Common myeloid progenitor, CD34-positive (primary cell): ENCODE measurements at regions not wholly inside any gene's neighbourhood (a gene's known extent, or its start where the extent isn't known, plus 50 kb on each side); places are given as distances from the start of the nearest gene placed in this dataset.

Experiments
- CTCF ChIA-PET: fragments of 350-600 bp; sonication (Branson Sonifier 250); formaldehyde crosslinking; loops from one replicate; lab custom pipeline; 2021; ENCODE audit warnings: antibody characterized with exemption; lab: Charles Lee
- POLR2A ChIA-PET: fragments of 350-600 bp; sonication (Branson Sonifier 250); formaldehyde crosslinking; loops from one replicate; lab custom pipeline; 2021; ENCODE audit warnings: antibody characterized with exemption; lab: Charles Lee
- DNase-seq, 3 donors: peaks; one replicate each; pipeline versions ENCODE4 v3.0.0 to v3.0.0-alpha.2; 2013
- H3K27ac ChIP-seq, 2 experiments: 1 replicate in 1 of 2; 2 replicates in 1 of 2; pipeline ENCODE4 v1.7.0; 2013; ENCODE audit warnings: inconsistent platforms in 2 of 2, low read length in 2 of 2, mild to moderate bottlenecking in 2 of 2, low read depth in 1 of 2, moderate library complexity in 1 of 2; ENCODE audit not compliant: severe bottlenecking in 2 of 2, insufficient read depth in 1 of 2, poor library complexity in 1 of 2
- H3K27me3 ChIP-seq, 5 experiments: replicated peaks in 2 of 5; 1 replicate in 3 of 5; 2 replicates in 2 of 5; pipeline versions ENCODE4 v1.6.1 to v1.7.0; 2013; ENCODE audit warnings: low read length in 4 of 5, mild to moderate bottlenecking in 2 of 5, moderate library complexity in 2 of 5, inconsistent platforms in 1 of 5; ENCODE audit not compliant: insufficient read depth in 5 of 5, control insufficient read depth in 4 of 5
- H3K36me3 ChIP-seq, 4 experiments: 1 replicate in 2 of 4; 2 replicates in 2 of 4; pipeline versions ENCODE4 v1.6.1 to v1.7.0; 2013; ENCODE audit warnings: low read length in 3 of 4, control low read depth in 1 of 4, mild to moderate bottlenecking in 1 of 4; ENCODE audit not compliant: control insufficient read depth in 4 of 4, insufficient read depth in 4 of 4
- H3K4me1 ChIP-seq, 4 experiments: 1 replicate in 3 of 4; 2 replicates in 1 of 4; pipeline versions ENCODE4 v1.6.1 to v1.7.1; 2013; ENCODE audit warnings: low read length in 3 of 4, mild to moderate bottlenecking in 3 of 4, control low read depth in 1 of 4, inconsistent platforms in 1 of 4, moderate library complexity in 1 of 4; ENCODE audit not compliant: control insufficient read depth in 4 of 4, insufficient read depth in 4 of 4; ENCODE audit errors: control extremely low read depth in 1 of 4
- H3K4me3 ChIP-seq, 7 experiments: 1 replicate in 4 of 7; 2 replicates in 3 of 7; pipeline versions ENCODE4 v1.5.1 to v1.7.0; 2013; ENCODE audit warnings: mild to moderate bottlenecking in 7 of 7, low read length in 6 of 7, moderate library complexity in 6 of 7, inconsistent platforms in 2 of 7, low read depth in 2 of 7, control low read depth in 1 of 7; ENCODE audit not compliant: insufficient read depth in 4 of 7, control insufficient read depth in 1 of 7; ENCODE audit errors: extremely low read depth in 1 of 7
- H3K9me3 ChIP-seq, 5 experiments: 1 replicate in 4 of 5; 2 replicates in 1 of 5; pipeline versions ENCODE4 v1.6.1 to v1.7.1; 2013; ENCODE audit warnings: low read length in 4 of 5, mild to moderate bottlenecking in 2 of 5, inconsistent platforms in 1 of 5, low read depth in 1 of 5, moderate library complexity in 1 of 5; ENCODE audit not compliant: control insufficient read depth in 4 of 5, insufficient read depth in 2 of 5; ENCODE audit errors: control extremely low read depth in 1 of 5
- WGBS: methylation state at CpG from one replicate; pipeline ENCODE4 v1.1.5; 2013; ENCODE audit not compliant: insufficient coverage; 5-methylcytosine and 5-hydroxymethylcytosine counted together

GRCh38 chr13:106260352-106260751, 275.1 kb downstream of the EFNB2 start:
- no peak for DNase-seq
- no peak overlapping the region for H3K4me3 ChIP-seq
- WGBS, result 98% methylated on average over 14 of the region's 20 CpGs
- no peaks in the 10 kb centered on the region for H3K4me1 ChIP-seq
- no peaks in the 10 kb centered on the region for H3K36me3 ChIP-seq
- POLR2A ChIA-PET, result no interaction called here
- H3K27ac ChIP-seq, result no peak overlapping the region
- H3K9me3 ChIP-seq, result peaks cover 0 to 13% (median 4%) of the 10 kb centered on the region in 5 experiments
- CTCF ChIA-PET, result no interaction called here
- no peaks in the 10 kb centered on the region for H3K27me3 ChIP-seq

GRCh38 chr13:106259928-106260327, 275.5 kb downstream of the EFNB2 start:
- H3K27ac ChIP-seq, result no peak overlapping the region
- ChIA-PET CTCF (no interaction called here), POLR2A (no interaction called here)
- no peaks in the 10 kb centered on the region for H3K4me1 ChIP-seq
- no peak overlapping the region for H3K4me3 ChIP-seq
- no peaks in the 10 kb centered on the region for H3K36me3 ChIP-seq
- 98% methylated on average over 19 of the region's 19 CpGs for WGBS
- H3K27me3 ChIP-seq, result no peaks in the 10 kb centered on the region
- H3K9me3 ChIP-seq, result peaks cover 0 to 13% (median 4%) of the 10 kb centered on the region in 5 experiments
- no peak for DNase-seq

- H3K9me3 ChIP-seq, result no peaks in the 10 kb centered on the region
- H3K27me3 ChIP-seq, result peaks cover 0 to 4% (median 0%) of the 10 kb centered on the region in 5 experiments
- POLR2A ChIA-PET, result interaction anchor here (0.6 kb wide), 1 partner anchor 785 kb away, joined by 3 read pairs; no protein-coding TSS in a partner anchor
- no peak for DNase-seq
- H3K4me3 ChIP-seq, result no peak overlapping the region
- WGBS, result no CpG with 5 or more reads among the region's 4 CpGs
- CTCF ChIA-PET, result no interaction called here
- H3K36me3 ChIP-seq, result no peaks in the 10 kb centered on the region
- H3K27ac ChIP-seq, result no peak overlapping the region
- no peaks in the 10 kb centered on the region for H3K4me1 ChIP-seq
Observed at GRCh38 chr13:106246666-106247188, 288.7 kb downstream of the EFNB2 start.

GRCh38 chr13:106246242-106246641, 289.2 kb downstream of the EFNB2 start:
- POLR2A ChIA-PET, result interaction anchor here (0.6 kb wide), 1 partner anchor 785 kb away, joined by 3 read pairs; no protein-coding TSS in a partner anchor
- peaks cover 0 to 4% (median 0%) of the 10 kb centered on the region in 5 experiments for H3K27me3 ChIP-seq
- no peaks in the 10 kb centered on the region for H3K4me1 ChIP-seq
- no peaks in the 10 kb centered on the region for H3K36me3 ChIP-seq
- CTCF ChIA-PET, result no interaction called here
- DNase-seq, result no peak
- H3K9me3 ChIP-seq, result no peaks in the 10 kb centered on the region
- no peak overlapping the region for H3K4me3 ChIP-seq
- 100% methylated on average over 3 of the region's 3 CpGs for WGBS
- no peak overlapping the region for H3K27ac ChIP-seq

- Histone ChIP-seq H3K27ac (no peak overlapping the region), H3K27me3 (no peaks in the 10 kb centered on the region), H3K4me1 (no peaks in the 10 kb centered on the region), H3K9me3 (no peaks in the 10 kb centered on the region), H3K36me3 (no peaks in the 10 kb centered on the region), H3K4me3 (no peak overlapping the region)
- 100% methylated on average over 2 of the region's 6 CpGs for WGBS
- POLR2A ChIA-PET, result no interaction called here
- CTCF ChIA-PET, result no interaction called here
- DNase-seq, result no peak
Observed at GRCh38 chr13:106243011-106243565, 292.4 kb downstream of the EFNB2 start.

GRCh38 chr13:106241974-106242953, 293.2 kb downstream of the EFNB2 start:
- H3K4me3 ChIP-seq, result no peak overlapping the region
- H3K27ac ChIP-seq, result no peak overlapping the region
- DNase-seq, result no peak
- WGBS, result 97% methylated on average over 6 of the region's 10 CpGs
- no peaks in the 10 kb centered on the region for H3K4me1 ChIP-seq
- CTCF ChIA-PET, result interaction anchor here (0.7 kb wide), 1 partner anchor 9 kb away, joined by 3 read pairs; no protein-coding TSS in a partner anchor
- POLR2A ChIA-PET, result no interaction called here
- H3K9me3 ChIP-seq, result no peaks in the 10 kb centered on the region
- H3K27me3 ChIP-seq, result no peaks in the 10 kb centered on the region
- H3K36me3 ChIP-seq, result no peaks in the 10 kb centered on the region

GRCh38 chr13:106238690-106239089, 296.8 kb downstream of the EFNB2 start:
- Histone ChIP-seq H3K4me3 (no peak overlapping the region), H3K4me1 (no peaks in the 10 kb centered on the region), H3K27ac (no peak overlapping the region), H3K36me3 (no peaks in the 10 kb centered on the region), H3K9me3 (no peaks in the 10 kb centered on the region), H3K27me3 (no peaks in the 10 kb centered on the region)
- ChIA-PET CTCF (no interaction called here), POLR2A (no interaction called here)
- DNase-seq, result no peak
- 96% methylated on average over 6 of the region's 8 CpGs for WGBS
